ENCODE measurements at regions not wholly inside any gene's neighbourhood (a gene's known extent, or its start where the extent isn't known, plus 50 kb on each side); places are given as distances from the start of the nearest gene placed in this dataset.

DNA sequence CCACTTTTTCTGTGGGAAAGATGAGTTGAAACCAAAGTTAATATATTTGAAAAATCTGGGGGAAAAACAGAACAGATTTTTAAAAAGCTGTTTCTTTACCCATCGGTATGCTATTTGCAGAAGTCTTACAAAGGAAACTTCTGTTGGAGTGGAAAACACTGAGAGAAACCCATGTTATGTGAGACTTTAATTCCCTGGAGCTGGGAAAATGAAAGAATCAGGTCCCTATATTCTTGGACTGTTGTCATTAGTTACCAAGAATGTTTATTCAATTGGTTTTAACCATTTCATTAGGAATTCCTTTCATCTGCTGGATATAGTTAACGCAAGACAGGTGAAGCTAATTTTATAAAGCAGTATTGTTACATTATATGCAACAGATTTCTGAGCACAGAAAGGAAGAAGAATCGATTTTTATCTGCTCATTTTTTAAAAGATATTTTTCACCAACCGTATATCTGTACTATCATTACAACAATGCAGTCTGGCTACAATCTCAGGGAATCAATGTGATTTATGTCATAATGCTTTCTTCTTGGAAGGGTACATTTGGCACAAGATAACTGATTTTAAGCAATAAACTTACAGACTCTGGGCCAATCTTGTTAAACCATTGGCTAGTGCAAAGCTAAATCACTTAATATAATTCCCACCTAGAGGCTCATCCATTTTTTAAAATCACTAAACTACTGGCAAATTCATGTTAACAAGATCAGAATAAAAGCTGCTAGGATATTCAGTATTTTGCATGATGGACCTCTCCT lies 170.0 kb downstream of the MOXD1 start:
- TF ChIP-seq POLR2A (IDR thresholded peaks at IDR 0.05; ENCODE audit: low read depth, low read length) (no peak), POLR2AphosphoS5 (IDR thresholded peaks at IDR 0.05; ENCODE audit: low read depth, low read length) (no peak), TAF1 (IDR thresholded peaks at IDR 0.05; ENCODE audit: low read depth, low read length) (no peak), PAX5 (IDR thresholded peaks at IDR 0.05; ENCODE audit: insufficient read depth, low read length, severe bottlenecking) (no peak), SPI1 (IDR thresholded peaks at IDR 0.05; ENCODE audit: low read depth, low read length) (no peak)
